Type B pancreatic cell (in vitro differentiated cells): ENCODE measurements at regions not wholly inside any gene's neighbourhood (a gene's known extent, or its start where the extent isn't known, plus 50 kb on each side); places are given as distances from the start of the nearest gene placed in this dataset.
"Not testable (repeated sequence)": the region's sequence is repeated elsewhere in the genome, so short reads cannot be mapped to it uniquely, and the experiment has no call there.

ENCODE experiments used
- DNase-seq: peaks from one replicate; pipeline ENCODE4 v3.0.0; 2021; ENCODE audit warnings: mixed read lengths; ENCODE audit not compliant: unreplicated experiment; ENCODE audit errors: extremely low spot score
- H3K27ac Mint-ChIP-seq: 2 replicates; pipeline ENCODE4 v1.8.0; 2021; ENCODE audit warnings: mild to moderate bottlenecking, mixed read lengths
- H3K27me3 Mint-ChIP-seq: 2 replicates; pipeline ENCODE4 v1.8.0; 2021; ENCODE audit warnings: mixed read lengths
- H3K36me3 Mint-ChIP-seq: 2 replicates; pipeline ENCODE4 v1.8.0; 2021; ENCODE audit warnings: mixed read lengths
- H3K4me1 Mint-ChIP-seq: one replicate; pipeline ENCODE4 v1.8.0; 2021; ENCODE audit warnings: mixed read lengths; ENCODE audit not compliant: unreplicated experiment
- H3K4me3 Mint-ChIP-seq: 2 replicates; pipeline ENCODE4 v1.8.0; 2021; ENCODE audit warnings: mild to moderate bottlenecking, mixed read lengths
- H3K9me3 Mint-ChIP-seq: 2 replicates; pipeline ENCODE4 v1.8.0; 2021; ENCODE audit warnings: mixed read lengths
- CTCF ChIP-seq: fragments of 200-600 bp; sonication (generic); conservative IDR thresholded peaks from 2 replicates; pipeline ENCODE4 v1.5.0; 2021; ENCODE audit warnings: antibody characterized with exemption, mild to moderate bottlenecking

DNA sequence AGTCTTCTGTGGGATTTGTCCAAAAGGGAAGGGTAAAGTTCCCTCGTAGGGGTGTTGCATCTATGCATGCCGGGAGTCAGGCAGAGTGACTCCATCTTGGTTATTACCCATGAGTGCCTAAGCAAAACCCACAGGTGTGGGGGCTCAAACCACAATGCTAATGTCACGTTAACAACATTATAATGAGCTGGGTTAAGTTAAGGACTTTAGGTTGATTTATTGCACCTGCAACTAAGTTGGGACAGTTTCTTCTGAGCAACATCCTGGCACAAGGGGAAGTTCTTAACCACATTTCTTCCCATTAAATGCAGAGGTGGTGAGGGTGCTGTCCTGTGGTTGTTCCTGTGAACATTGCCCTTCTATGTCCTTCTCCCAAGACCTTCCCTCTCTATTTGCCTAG is 1596.8 kb upstream of the SLC39A10 start:
- H3K4me3 Mint-ChIP-seq, result no peak overlapping the region
- DNase-seq, result no peak
- H3K27ac Mint-ChIP-seq, result no peak overlapping the region
- no peaks in the 10 kb centered on the region for H3K4me1 Mint-ChIP-seq
- H3K27me3 Mint-ChIP-seq, result no peaks in the 10 kb centered on the region
- no peaks in the 10 kb centered on the region for H3K36me3 Mint-ChIP-seq
- no peaks in the 10 kb centered on the region for H3K9me3 Mint-ChIP-seq
- no peak for TF ChIP-seq CTCF

DNA sequence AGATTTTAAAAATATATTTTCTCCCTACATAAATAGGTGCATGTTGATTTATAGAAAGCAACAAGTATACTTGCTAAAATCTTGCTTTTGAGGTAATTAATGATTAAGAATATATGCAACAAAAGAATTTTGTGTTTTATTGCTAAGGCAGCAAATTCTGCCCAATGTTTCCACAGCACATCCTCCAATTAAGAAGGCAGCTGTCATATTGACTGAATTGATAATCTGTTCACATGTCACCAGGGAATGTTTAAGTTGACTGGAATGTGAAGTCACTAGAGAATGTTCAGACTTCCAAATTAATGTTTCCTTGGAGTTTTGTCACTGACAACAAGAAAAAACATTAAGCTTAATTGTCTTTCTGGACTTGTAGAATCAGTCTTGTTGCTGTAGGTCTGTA is 1602.7 kb upstream of the SLC39A10 start:
- H3K36me3 Mint-ChIP-seq, result no peaks in the 10 kb centered on the region
- H3K27ac Mint-ChIP-seq, result no peak overlapping the region
- H3K4me1 Mint-ChIP-seq, result no peaks in the 10 kb centered on the region
- no peaks in the 10 kb centered on the region for H3K27me3 Mint-ChIP-seq
- no peak for TF ChIP-seq CTCF
- no peak for DNase-seq
- no peak overlapping the region for H3K4me3 Mint-ChIP-seq
- no peaks in the 10 kb centered on the region for H3K9me3 Mint-ChIP-seq

- Mint-ChIP-seq H3K4me1 (no peaks in the 10 kb centered on the region), H3K36me3 (no peaks in the 10 kb centered on the region), H3K27ac (no peak overlapping the region), H3K4me3 (no peak overlapping the region), H3K27me3 (no peaks in the 10 kb centered on the region), H3K9me3 (no peaks in the 10 kb centered on the region)
- no peak for TF ChIP-seq CTCF
- DNase-seq, result no peak
These were observed 1612.7 kb upstream of the SLC39A10 start for GRCh38 chr2:194044321-194044720.

GRCh38 chr2:194021130-194021529 is 1635.9 kb upstream of the SLC39A10 start:
- not testable (repeated sequence) for H3K27me3 Mint-ChIP-seq, H3K27ac Mint-ChIP-seq, H3K9me3 Mint-ChIP-seq, H3K4me3 Mint-ChIP-seq, DNase-seq, H3K36me3 Mint-ChIP-seq, H3K4me1 Mint-ChIP-seq

DNA sequence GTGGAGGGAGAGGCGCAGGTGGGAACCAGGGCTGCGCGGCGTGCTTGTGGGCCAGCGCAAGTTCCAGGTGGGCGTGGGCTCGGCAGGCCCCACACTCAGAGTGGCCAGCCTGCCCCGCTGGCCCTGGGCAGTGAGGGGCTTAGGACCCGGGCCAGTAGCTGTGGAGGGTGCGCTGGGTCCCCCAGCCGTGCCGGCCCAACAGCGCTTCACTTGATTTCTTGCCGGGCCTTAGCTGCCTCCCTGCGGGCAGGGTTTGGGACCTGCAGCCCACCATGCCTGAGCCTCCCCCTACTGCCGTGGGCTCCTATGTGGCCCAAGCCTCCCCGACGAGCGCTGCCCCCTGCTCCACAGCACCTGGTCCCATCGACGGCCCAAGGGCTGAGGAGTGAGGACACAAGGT is 1636.9 kb upstream of the SLC39A10 start:
- no peaks in the 10 kb centered on the region for H3K27me3 Mint-ChIP-seq

DNA sequence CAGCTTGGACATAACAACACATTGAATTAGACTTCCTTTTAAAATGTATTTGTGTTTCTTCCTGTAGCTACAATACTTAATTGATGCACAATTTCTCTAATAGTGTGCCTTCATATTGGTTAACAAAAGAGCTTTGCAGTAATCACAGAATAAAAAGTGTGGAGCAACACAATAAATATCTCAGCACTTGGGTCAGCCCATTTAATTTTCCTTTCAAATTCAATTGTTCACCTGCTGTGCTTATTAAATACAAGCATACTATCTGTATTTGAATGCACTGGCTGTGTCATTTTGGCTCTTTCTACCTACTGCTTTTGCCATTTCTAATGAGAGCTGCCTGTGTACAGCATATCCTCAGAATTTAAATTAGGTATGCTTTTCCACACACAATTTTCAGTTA is 1641.3 kb upstream of the SLC39A10 start:
- Mint-ChIP-seq H3K4me1 (peaks cover 9% of the 10 kb centered on the region), H3K9me3 (no peaks in the 10 kb centered on the region), H3K4me3 (no peak overlapping the region), H3K36me3 (no peaks in the 10 kb centered on the region), H3K27me3 (no peaks in the 10 kb centered on the region), H3K27ac (no peak overlapping the region)
- no peak for DNase-seq
- no peak for TF ChIP-seq CTCF

More for the DNA sequence above, 1636.9 kb upstream of the SLC39A10 start:
- H3K4me1 Mint-ChIP-seq, result peaks cover 3% of the 10 kb centered on the region
- H3K9me3 Mint-ChIP-seq, result no peaks in the 10 kb centered on the region
- no peak overlapping the region for H3K27ac Mint-ChIP-seq
- peaks cover 4% of the 10 kb centered on the region for H3K36me3 Mint-ChIP-seq
- DNase-seq, result no peak
- H3K4me3 Mint-ChIP-seq, result no peak overlapping the region
- TF ChIP-seq CTCF, result no peak
